ENCODE measurements at regions not wholly inside any gene's neighbourhood (a gene's known extent, or its start where the extent isn't known, plus 50 kb on each side); places are given as distances from the start of the nearest gene placed in this dataset.

DNA sequence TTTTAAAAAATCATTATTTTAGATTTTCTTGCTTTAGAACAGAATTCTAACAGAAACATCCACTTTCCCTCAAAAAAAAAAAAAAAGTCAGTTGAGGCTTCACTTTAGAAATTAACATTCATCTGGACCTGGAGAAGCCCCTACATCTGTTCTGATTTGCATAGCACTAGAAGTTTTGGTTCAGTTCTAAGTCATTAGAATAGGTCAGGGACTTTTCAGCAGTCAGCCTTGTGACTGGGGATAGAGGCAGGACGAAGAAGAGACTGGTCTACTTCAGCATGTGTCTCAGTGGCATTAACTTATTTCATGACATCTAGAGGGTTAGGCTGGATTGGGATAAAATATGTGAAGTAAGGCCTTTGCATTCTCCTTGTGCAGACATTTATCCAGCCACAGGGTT is 215.8 kb upstream of the DAB2 start:
- Histone ChIP-seq H3K27me3 (ENCODE audit: control insufficient read depth in 3 of 3, insufficient read depth in 3 of 3, low read length in 2 of 3) (no peaks in the 10 kb centered on the region), H3K9me3 (ENCODE audit: control insufficient read depth in 4 of 4, insufficient read depth in 3 of 4, low read length in 3 of 4) (no peaks in the 10 kb centered on the region), H3K4me1 (ENCODE audit: control insufficient read depth in 5 of 5, insufficient read depth in 5 of 5, low read length in 5 of 5) (no peaks in the 10 kb centered on the region), H3K36me3 (ENCODE audit: control insufficient read depth in 4 of 4, insufficient read depth in 4 of 4, low read length in 4 of 4) (no peaks in the 10 kb centered on the region), H3K4me3 (no peak overlapping the region), H3K27ac (ENCODE audit: low read depth in 1 of 2, low read length in 1 of 2) (no peak overlapping the region), H3K9ac (ENCODE audit: insufficient read depth in 1 of 2, low read length in 2 of 2) (no peak overlapping the region)
- DNase-seq (no peak), ATAC-seq (ENCODE audit: insufficient read depth, low FRiP score) (no peak)
- 80 to 84% methylated on average over 1 of the region's 1 CpG for WGBS, 2 donors
- TF ChIP-seq CTCF (IDR thresholded peaks at IDR 0.05; ENCODE audit: control extremely low read depth, extremely low read depth) = no peak

DNA sequence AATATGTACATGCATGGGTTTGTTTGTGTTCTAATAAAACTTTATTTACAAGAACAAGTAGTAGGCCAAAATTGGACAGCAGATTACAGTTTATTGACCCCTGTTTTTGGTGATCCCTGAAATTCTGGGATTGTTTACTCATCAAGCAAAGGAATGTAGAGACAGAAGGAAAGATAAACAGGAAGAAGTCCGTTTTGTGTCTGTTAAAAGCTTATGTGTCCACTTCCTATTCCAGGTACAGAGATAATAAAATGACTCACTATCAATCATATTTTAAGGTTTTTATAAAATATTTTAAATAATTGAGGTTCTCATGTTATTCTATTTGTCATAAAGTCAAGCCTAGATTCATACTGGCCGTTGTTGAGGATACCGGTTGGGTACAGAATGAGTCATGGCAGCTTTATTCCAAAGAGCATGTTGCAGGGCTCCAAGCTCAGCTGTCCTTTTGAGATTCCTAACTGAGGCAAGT is 214.9 kb upstream of the DAB2 start:
- H3K27me3 ChIP-seq (ENCODE audit: control insufficient read depth in 3 of 3, insufficient read depth in 3 of 3, low read length in 2 of 3) = no peaks in the 10 kb centered on the region
- WGBS, 2 donors = 72 to 74% methylated on average over 3 of the region's 3 CpGs
- H3K36me3 ChIP-seq (ENCODE audit: control insufficient read depth in 4 of 4, insufficient read depth in 4 of 4, low read length in 4 of 4) = no peaks in the 10 kb centered on the region
- no peak for TF ChIP-seq CTCF (IDR thresholded peaks at IDR 0.05; ENCODE audit: control extremely low read depth, extremely low read depth)
- H3K9me3 ChIP-seq (ENCODE audit: control insufficient read depth in 4 of 4, insufficient read depth in 3 of 4, low read length in 3 of 4) = no peaks in the 10 kb centered on the region
- no peak overlapping the region for H3K9ac ChIP-seq (ENCODE audit: insufficient read depth in 1 of 2, low read length in 2 of 2)
- H3K4me1 ChIP-seq (ENCODE audit: control insufficient read depth in 5 of 5, insufficient read depth in 5 of 5, low read length in 5 of 5) = no peaks in the 10 kb centered on the region
- H3K27ac ChIP-seq (ENCODE audit: low read depth in 1 of 2, low read length in 1 of 2) = no peak overlapping the region
- H3K4me3 ChIP-seq = no peak overlapping the region
- no peak for ATAC-seq (ENCODE audit: insufficient read depth, low FRiP score)
- no peak for DNase-seq

DNA sequence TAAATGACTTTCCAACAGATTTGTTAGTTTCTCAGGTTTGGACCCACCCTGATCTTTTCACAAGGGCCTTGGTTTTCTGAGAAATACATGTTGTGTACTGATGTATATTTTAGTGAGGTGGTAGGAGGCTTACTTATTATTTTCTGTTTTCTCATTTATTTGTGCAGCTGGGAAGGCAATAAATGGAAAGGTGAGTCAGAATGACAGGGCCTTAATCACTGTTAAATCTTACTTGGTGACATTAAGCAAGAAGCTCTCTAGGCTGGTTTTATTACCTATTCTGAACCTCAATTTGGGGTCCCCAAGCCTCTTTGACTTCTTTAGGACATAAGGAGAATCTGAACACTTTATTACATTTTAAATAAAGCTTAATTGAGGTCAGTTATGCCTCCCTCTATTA is 214.0 kb upstream of the DAB2 start:
- H3K9me3 ChIP-seq (ENCODE audit: control insufficient read depth in 4 of 4, insufficient read depth in 3 of 4, low read length in 3 of 4) = no peaks in the 10 kb centered on the region
- no peaks in the 10 kb centered on the region for H3K4me1 ChIP-seq (ENCODE audit: control insufficient read depth in 5 of 5, insufficient read depth in 5 of 5, low read length in 5 of 5)
- no peaks in the 10 kb centered on the region for H3K36me3 ChIP-seq (ENCODE audit: control insufficient read depth in 4 of 4, insufficient read depth in 4 of 4, low read length in 4 of 4)
- no peaks in the 10 kb centered on the region for H3K27me3 ChIP-seq (ENCODE audit: control insufficient read depth in 3 of 3, insufficient read depth in 3 of 3, low read length in 2 of 3)
- DNase-seq (no peak), ATAC-seq (ENCODE audit: insufficient read depth, low FRiP score) (no peak)
- H3K9ac ChIP-seq (ENCODE audit: insufficient read depth in 1 of 2, low read length in 2 of 2) = no peak overlapping the region
- no peak overlapping the region for H3K27ac ChIP-seq (ENCODE audit: low read depth in 1 of 2, low read length in 1 of 2)
- no peak for TF ChIP-seq CTCF (IDR thresholded peaks at IDR 0.05; ENCODE audit: control extremely low read depth, extremely low read depth)
- H3K4me3 ChIP-seq = no peak overlapping the region

- Histone ChIP-seq H3K9me3 (ENCODE audit: control insufficient read depth in 4 of 4, insufficient read depth in 3 of 4, low read length in 3 of 4) (no peaks in the 10 kb centered on the region), H3K4me3 (no peak overlapping the region), H3K4me1 (ENCODE audit: control insufficient read depth in 5 of 5, insufficient read depth in 5 of 5, low read length in 5 of 5) (no peaks in the 10 kb centered on the region), H3K27ac (ENCODE audit: low read depth in 1 of 2, low read length in 1 of 2) (no peak overlapping the region), H3K9ac (ENCODE audit: insufficient read depth in 1 of 2, low read length in 2 of 2) (no peak overlapping the region), H3K27me3 (ENCODE audit: control insufficient read depth in 3 of 3, insufficient read depth in 3 of 3, low read length in 2 of 3) (no peaks in the 10 kb centered on the region), H3K36me3 (ENCODE audit: control insufficient read depth in 4 of 4, insufficient read depth in 4 of 4, low read length in 4 of 4) (no peaks in the 10 kb centered on the region)
- TF ChIP-seq CTCF (IDR thresholded peaks at IDR 0.05; ENCODE audit: control extremely low read depth, extremely low read depth) = no peak
- 90 to 91% methylated on average over 4 of the region's 4 CpGs for WGBS, 2 donors
- ATAC-seq (ENCODE audit: insufficient read depth, low FRiP score) (no peak), DNase-seq (no peak)
Measured at GRCh38 chr5:39633057-39633456, 208.3 kb upstream of the DAB2 start.
